ENCODE measurements at regions not wholly inside any gene's neighbourhood (a gene's known extent, or its start where the extent isn't known, plus 50 kb on each side); places are given as distances from the start of the nearest gene placed in this dataset.
A peak's percentile ranks its signal among the peaks of the same experiment; 100 is the strongest.

GRCh38 chr11:91955206-91955605 lies 269.4 kb upstream of the FAT3 start:
- DNase-seq (ENCODE audit: low spot score) = no peak

GRCh38 chr11:91952056-91952455 lies 272.6 kb upstream of the FAT3 start:
- no peak for DNase-seq (ENCODE audit: low spot score)

GRCh38 chr11:91947215-91947820 lies 277.3 kb upstream of the FAT3 start:
- no peak for DNase-seq (ENCODE audit: low spot score)

DNA sequence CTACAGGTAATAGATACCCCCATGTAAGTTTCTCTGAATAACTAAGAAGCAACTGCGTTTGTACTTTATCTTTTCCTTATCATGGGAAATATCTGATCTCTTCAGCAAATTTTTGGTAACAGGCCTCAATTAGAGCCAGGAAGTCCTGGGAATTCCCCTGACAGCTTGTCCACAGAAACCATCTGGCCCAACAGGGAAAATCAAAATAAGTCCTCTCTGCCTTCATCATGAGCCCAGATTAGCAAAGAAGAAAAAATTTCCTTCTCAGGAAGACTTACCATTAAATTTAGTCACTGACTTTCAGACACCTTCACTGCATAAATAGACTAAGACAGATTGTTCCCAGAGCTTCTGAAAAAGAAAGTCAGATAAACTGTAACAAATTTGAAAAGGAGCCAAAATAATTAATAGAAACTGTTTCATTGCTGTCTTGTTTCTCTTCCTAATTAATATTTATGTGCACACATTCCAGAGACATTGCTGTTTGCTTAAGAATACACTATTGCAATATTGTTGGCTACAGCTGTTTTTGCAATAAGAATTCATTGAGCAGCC lies 278.1 kb upstream of the FAT3 start:
- peak; percentile 17 for DNase-seq (ENCODE audit: low spot score)

DNA sequence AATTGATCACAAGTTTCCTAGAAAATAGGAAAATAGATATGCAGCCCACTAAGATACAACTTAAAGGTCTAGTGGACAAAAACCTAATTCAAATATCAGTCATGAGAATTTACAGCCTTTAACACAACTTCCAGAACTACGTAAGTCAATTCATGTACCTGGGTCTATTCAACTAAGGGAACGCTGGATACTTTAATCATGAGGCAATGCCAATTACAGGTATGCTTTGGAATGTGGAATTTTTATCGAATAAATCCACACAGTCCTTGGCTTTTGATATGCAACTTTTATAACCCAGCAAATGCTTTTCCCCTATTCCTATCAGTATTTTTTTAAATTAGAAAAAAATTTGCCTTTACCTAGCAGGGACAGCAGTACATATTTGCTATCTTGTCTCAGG lies 289.5 kb upstream of the FAT3 start:
- no peak for DNase-seq (ENCODE audit: low spot score)

DNA sequence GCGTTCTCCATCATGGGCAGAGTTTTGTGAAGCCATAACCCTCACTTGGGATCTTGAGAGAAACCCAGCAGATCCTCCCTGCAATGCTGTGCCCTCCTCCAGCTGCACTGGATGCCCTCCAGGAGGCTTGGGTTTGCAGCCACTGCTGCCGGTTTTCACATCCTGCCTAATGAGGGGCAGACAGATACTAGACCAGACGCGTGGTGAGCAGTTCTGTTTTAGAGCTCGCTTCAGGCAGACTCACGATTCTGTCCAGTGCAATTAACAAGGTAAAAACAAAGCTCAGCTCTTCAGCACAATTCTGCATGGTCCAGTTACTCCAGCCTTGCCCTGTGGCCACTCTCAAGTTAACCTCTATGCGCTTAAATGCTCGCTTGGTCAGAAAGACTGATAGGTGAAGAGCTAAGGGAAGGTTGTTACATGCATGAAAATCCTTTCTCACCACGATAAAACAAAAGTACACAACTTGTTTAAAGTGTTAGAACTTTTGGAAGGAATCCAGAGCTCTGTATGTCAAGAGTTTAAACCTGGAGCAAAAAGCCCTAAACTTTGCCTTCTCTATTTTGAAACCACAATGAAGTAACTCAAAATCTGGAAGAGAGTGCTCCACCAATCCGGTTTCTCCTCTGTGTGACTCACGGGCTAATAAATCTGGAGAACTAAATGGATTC lies 292.3 kb upstream of the FAT3 start:
- no peak for DNase-seq (ENCODE audit: low spot score)

DNA sequence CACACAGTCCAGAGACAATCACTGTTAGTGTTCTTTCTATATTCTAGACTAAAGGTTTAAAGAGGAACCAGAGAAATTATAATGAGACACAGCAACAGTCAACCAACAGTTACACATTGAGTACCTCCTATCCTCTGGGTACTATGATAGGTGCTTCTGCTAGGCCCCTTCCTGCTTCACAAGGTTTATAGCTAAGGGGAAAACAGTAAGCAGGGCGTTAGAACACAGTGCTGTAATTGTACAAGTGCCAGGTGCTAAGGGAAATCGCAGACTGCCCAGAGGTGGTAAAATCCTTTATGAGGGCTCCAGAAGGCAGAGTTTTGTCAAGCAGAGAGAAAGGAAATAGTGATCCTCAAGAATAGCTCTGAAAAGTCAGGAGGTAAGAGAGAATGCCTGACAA lies 297.2 kb upstream of the FAT3 start:
- no peak for DNase-seq (ENCODE audit: low spot score)

GRCh38 chr11:91926965-91927364 lies 297.7 kb upstream of the FAT3 start:
- DNase-seq (ENCODE audit: low spot score) = no peak

DNA sequence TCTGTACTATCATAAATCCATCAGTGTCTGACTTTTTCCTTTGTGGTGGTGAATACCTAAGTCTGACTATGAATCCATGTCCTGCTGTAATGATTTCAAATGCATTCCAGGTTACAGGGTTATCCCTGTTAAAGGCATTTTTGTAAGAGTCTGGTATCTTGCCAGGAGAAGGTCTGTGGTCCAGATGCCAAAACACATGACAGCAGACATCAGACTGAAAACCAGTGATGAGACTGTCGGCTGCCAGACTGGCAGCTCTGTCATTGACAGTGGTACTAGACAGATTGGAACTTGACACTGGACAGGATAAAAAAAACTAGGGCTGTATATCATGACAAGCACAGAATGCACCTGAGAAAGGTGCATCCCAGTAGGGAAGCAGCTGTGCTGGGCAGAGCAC lies 301.8 kb upstream of the FAT3 start:
- DNase-seq (ENCODE audit: low spot score) = no peak

GRCh38 chr11:91921974-91922373 lies 302.6 kb upstream of the FAT3 start:
- DNase-seq (ENCODE audit: low spot score) = no peak

DNA sequence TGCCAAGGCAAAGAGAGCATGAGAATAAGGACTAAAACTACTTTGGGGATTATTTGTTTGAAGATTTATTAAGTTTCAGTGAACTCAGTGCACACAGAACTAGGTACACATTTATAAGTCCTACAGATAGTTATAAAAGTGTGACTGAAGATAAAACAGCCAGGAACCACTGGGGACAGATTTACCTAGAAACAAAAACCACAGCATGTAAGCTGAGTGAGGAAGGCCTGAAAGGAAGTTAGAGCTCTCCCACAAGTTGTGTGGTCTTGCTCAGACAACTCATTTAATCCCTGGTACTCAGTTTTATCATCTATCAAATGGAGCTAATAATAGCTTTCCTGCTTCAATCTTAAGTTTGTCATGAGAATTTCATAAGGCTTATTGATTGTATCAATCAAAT lies 311.2 kb upstream of the FAT3 start:
- DNase-seq (ENCODE audit: low spot score) = no peak

DNA sequence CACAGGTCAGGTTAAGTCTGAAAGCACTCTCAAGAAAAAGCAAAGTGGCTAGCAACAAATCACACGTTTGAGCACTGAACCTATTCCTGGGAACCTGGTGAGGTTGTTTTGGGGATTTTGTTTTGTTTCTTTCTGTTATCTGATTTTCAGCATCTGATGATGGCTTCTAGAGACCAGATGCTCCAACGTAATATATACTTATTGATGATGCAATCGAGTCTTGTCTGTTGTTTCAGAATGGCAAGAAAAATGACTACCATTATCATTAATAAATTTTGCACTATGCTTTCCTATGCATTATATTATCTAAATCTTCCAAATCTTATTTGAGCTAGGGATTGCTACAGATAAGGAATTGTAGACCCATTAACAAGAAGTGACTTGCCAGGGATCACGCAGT lies 312.3 kb upstream of the FAT3 start:
- DNase-seq (ENCODE audit: low spot score) = no peak

DNA sequence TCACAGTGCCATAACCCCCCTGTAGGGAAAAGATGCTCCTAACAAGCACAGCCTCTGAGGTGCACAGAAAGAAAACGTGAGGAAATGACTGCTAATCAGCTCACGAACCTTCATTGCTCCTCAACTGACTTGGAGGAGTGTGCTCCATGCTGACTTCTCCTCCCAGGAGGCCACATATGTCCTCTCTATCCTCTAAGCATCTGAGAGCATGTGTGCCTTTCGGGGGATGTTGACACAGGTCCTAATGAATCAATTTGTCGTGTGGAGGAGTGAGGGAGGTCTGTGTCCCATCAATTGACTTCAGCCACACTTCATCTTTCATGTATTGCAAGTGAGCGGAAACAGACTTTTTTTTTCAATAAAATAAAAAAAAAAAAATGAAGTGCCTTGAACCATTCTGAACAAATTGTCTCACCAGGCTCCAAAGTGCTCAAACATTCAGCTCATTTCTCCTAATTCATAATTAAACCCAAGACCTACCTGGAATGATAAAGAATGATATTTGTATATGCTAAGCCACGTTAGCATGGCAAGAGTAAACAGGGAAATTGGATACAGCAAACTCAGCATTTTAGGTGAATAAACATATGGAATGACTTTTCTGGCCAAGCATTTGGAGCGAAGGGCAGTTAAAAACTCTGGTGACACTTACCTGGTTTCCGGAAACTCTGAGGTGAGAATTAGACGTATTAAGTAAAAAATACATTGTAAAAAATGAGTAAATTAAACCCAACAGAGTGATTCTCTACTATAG lies 317.6 kb upstream of the FAT3 start:
- no peak for DNase-seq (ENCODE audit: low spot score)

- DNase-seq (ENCODE audit: low spot score) = no peak
These were observed 319.5 kb upstream of the FAT3 start for GRCh38 chr11:91904792-91905785.

- no peak for DNase-seq (ENCODE audit: low spot score)
These were observed 322.3 kb upstream of the FAT3 start for GRCh38 chr11:91902312-91902711.

GRCh38 chr11:91880660-91881059 lies 344.0 kb upstream of the FAT3 start:
- DNase-seq (ENCODE audit: low spot score) = no peak

DNA sequence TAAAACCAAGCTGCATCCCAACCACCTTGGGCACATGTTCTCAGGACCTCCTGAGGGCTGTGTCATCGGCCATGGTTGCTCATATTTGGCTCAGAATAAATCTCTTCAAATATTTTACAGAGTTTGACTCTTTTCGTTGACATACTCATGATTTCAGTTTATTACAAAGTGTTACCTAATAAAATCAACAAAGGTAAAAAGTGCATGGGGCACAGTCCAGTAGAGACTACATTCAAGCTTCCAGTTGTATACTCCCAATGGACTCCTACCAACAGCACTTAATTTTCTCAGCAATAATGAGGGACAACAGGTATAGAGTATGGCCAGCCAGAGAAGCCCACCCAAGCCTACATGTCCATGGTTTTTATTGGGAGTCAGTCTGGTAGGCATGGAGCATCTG lies 347.9 kb upstream of the FAT3 start:
- DNase-seq (ENCODE audit: low spot score) = no peak

DNA sequence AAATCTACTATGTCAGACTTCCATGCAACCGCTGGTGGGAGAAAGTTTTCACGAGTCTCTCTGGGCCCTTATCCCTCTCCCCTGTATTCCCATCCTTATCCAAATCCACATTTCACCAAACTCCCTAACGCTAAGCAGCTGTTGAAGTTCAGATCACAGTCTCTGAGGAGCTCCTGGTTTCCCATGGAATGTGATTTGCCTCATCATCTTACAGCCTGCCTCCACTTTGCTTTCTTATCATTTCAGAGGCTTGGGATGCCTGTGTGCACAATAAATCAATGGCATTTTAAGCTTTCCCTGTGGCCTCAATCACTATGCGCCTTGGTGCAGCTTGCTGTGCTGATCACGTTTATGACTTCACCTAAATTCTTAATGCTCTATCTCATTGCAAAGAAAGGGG lies 352.4 kb upstream of the FAT3 start:
- DNase-seq (ENCODE audit: low spot score) = no peak

- DNase-seq (ENCODE audit: low spot score) = no peak
These were observed 352.8 kb upstream of the FAT3 start for GRCh38 chr11:91871791-91872190.

GRCh38 chr11:91871048-91871447 lies 353.6 kb upstream of the FAT3 start:
- DNase-seq (ENCODE audit: low spot score) = no peak

DNA sequence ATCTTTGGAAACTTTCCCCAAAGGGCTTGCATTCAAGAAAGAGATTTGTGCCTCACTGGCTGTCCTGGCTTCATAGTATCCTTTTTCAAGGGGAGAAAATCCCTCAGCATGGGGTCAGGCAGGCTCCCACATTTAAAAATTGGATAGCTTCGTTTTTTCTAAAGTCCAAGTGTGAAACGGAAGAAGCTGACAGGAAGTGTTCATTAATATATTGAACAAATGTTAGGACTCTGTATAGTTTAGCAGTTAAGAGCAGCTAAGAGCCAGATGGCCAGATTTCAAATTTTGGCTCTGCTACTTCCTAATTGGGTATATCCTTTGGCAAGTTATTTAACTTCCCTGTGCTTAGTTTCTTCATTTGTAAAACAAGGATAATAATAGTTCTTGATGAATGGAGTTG lies 354.9 kb upstream of the FAT3 start:
- no peak for DNase-seq (ENCODE audit: low spot score)

DNA sequence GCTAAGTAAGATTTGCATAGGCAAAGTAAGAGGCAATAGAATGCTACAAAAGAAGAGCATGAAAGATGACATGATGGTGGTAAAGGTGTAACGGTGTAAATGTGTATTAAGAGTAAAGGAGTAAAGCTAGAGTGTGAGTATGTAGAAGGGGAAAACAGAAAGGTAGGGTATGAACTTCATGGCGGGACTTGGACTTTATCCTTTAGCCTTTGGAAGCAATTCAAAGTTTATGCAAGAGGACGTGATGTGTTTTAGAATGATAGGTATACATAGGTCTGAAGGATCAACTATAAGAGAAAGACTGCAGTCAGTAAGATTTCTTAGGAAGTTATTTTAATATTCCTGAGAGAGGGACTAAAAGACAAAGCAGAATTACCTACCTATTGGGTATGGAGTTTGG lies 358.0 kb upstream of the FAT3 start:
- DNase-seq (ENCODE audit: low spot score) = no peak
